Trophoblast cell (in vitro differentiated cells and primary cell): ENCODE measurements at regions not wholly inside any gene's neighbourhood (a gene's known extent, or its start where the extent isn't known, plus 50 kb on each side); places are given as distances from the start of the nearest gene placed in this dataset.

Source experiments
- DNase-seq, 2 donors: peaks; one replicate each; pipeline ENCODE4 v3.0.0-alpha.2; 2016
- H2AFZ ChIP-seq: 2 replicates; pipeline ENCODE4 v1.6.1; 2013; ENCODE audit warnings: low read length, moderate library complexity, mild to moderate bottlenecking; ENCODE audit not compliant: insufficient read depth, poor library complexity
- H2AK5ac ChIP-seq: 2 replicates; pipeline ENCODE4 v1.6.1; 2013; ENCODE audit warnings: mild to moderate bottlenecking, low read length
- H2BK120ac ChIP-seq: 2 replicates; pipeline ENCODE4 v1.6.1; 2013; ENCODE audit warnings: low read length, mild to moderate bottlenecking, moderate library complexity; ENCODE audit not compliant: insufficient read depth, poor library complexity
- H2BK12ac ChIP-seq: 2 replicates; pipeline ENCODE4 v1.6.1; 2013; ENCODE audit warnings: mild to moderate bottlenecking, low read length, moderate library complexity
- H2BK5ac ChIP-seq: 2 replicates; pipeline ENCODE4 v1.6.1; 2013; ENCODE audit warnings: low read length, low read depth, moderate library complexity, mild to moderate bottlenecking; ENCODE audit not compliant: poor library complexity
- H3K14ac ChIP-seq: 2 replicates; pipeline ENCODE4 v1.6.1; 2013; ENCODE audit warnings: mild to moderate bottlenecking, low read length
- H3K18ac ChIP-seq: 2 replicates; pipeline ENCODE4 v1.6.1; 2013; ENCODE audit warnings: mild to moderate bottlenecking, low read length
- H3K23ac ChIP-seq: 2 replicates; pipeline ENCODE4 v1.6.1; 2013; ENCODE audit warnings: low read length
- H3K27ac ChIP-seq: 2 replicates; pipeline ENCODE4 v1.5.1; 2013; ENCODE audit warnings: low read depth, mild to moderate bottlenecking, inconsistent platforms, low read length, moderate library complexity
- H3K27me3 ChIP-seq: 2 replicates; pipeline ENCODE4 v1.6.1; 2013; ENCODE audit warnings: inconsistent platforms, mild to moderate bottlenecking, low read length, moderate library complexity; ENCODE audit not compliant: insufficient read depth
- H3K36me3 ChIP-seq, 2 experiments: 1 replicate in 1 of 2; 2 replicates in 1 of 2; pipeline ENCODE4 v1.6.1; 2013; ENCODE audit warnings: low read length in 2 of 2, mild to moderate bottlenecking in 2 of 2, moderate library complexity in 1 of 2; ENCODE audit not compliant: insufficient read depth in 2 of 2, control insufficient read depth in 1 of 2
- H3K4ac ChIP-seq: 2 replicates; pipeline ENCODE4 v1.6.1; 2013; ENCODE audit warnings: low read depth, mild to moderate bottlenecking, low read length, moderate library complexity
- H3K4me1 ChIP-seq, 2 experiments: 1 replicate in 1 of 2; 2 replicates in 1 of 2; pipeline ENCODE4 v1.6.1; 2013; ENCODE audit warnings: low read length in 2 of 2, mild to moderate bottlenecking in 2 of 2, moderate library complexity in 1 of 2; ENCODE audit not compliant: insufficient read depth in 2 of 2, control insufficient read depth in 1 of 2
- H3K4me2 ChIP-seq: 2 replicates; pipeline ENCODE4 v1.6.1; 2013; ENCODE audit warnings: inconsistent platforms, mild to moderate bottlenecking, low read length, moderate library complexity
- H3K4me3 ChIP-seq: 2 replicates; pipeline ENCODE4 v1.5.1; 2013; ENCODE audit warnings: mild to moderate bottlenecking, low read depth, low read length, inconsistent platforms
- H3K79me1 ChIP-seq: one replicate; pipeline ENCODE4 v1.6.1; 2013; ENCODE audit warnings: low read length
- H3K79me2 ChIP-seq: 2 replicates; pipeline ENCODE4 v1.6.1; 2013; ENCODE audit warnings: low read length, mild to moderate bottlenecking; ENCODE audit not compliant: control insufficient read depth, insufficient read depth, poor library complexity
- H3K9ac ChIP-seq: 2 replicates; pipeline ENCODE4 v1.6.1; 2013; ENCODE audit warnings: mild to moderate bottlenecking, low read length
- H3K9me3 ChIP-seq: 2 replicates; pipeline ENCODE4 v1.6.1; 2013; ENCODE audit warnings: low read depth, mild to moderate bottlenecking, control low read depth, inconsistent platforms, low read length; ENCODE audit not compliant: insufficient read depth
- H4K12ac ChIP-seq: 2 replicates; pipeline ENCODE4 v1.6.1; 2013; ENCODE audit warnings: low read depth, mild to moderate bottlenecking, low read length, moderate library complexity
- H4K8ac ChIP-seq: 2 replicates; pipeline ENCODE4 v1.6.1; 2013; ENCODE audit warnings: low read depth, mild to moderate bottlenecking, low read length, moderate library complexity
- H4K91ac ChIP-seq: one replicate; pipeline ENCODE4 v1.6.1; 2013; ENCODE audit warnings: low read depth, mild to moderate bottlenecking, low read length, moderate library complexity
- whole genome bisulfite sequencing: extraction: QIAGEN DNeasy Blood & Tissue Kit; methylation state at CpG from one replicate; pipeline ENCODE4 v1.1.7; 2013; ENCODE audit warnings: missing lambda C conversion rate; ENCODE audit not compliant: insufficient read length, insufficient coverage; ENCODE audit errors: extremely low coverage; 5-methylcytosine and 5-hydroxymethylcytosine counted together

DNA sequence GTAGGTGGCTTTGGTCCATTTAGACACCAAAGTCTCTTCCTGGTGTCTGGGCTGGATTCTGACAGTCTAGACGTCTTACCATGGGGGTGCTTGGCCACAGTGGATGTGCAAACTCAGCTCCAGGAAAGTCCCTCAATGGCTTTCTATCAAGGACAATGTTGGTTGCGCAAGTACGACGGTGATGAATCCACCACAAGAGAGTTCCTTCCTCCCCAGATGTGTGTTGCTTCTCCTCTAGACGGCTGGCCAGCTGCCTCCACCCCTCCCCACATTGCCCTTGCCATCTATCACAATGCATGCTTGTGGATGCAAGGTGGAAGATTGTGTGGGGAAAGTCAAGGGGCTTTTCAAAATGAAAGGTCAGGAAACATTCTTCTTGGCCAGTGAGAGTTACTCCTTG lies 89.7 kb upstream of the IRX2 start:
- Histone ChIP-seq H3K9me3 (no peaks in the 10 kb centered on the region), H4K91ac (no peak overlapping the region), H3K14ac (no peak overlapping the region), H3K4me3 (no peak overlapping the region), H3K18ac (no peak overlapping the region), H3K79me2 (no peaks in the 10 kb centered on the region), H2AK5ac (no peak overlapping the region), H2AFZ (no peak overlapping the region), H4K12ac (no peak overlapping the region), H3K79me1 (no peaks in the 10 kb centered on the region), H3K36me3 (no peaks in the 10 kb centered on the region), H3K27me3 (no peaks in the 10 kb centered on the region), H2BK5ac (no peak overlapping the region), H3K4ac (no peak overlapping the region), H3K4me2 (no peak overlapping the region), H3K4me1 (no peaks in the 10 kb centered on the region), H3K23ac (no peak overlapping the region), H2BK120ac (no peak overlapping the region), H3K27ac (no peak overlapping the region), H3K9ac (no peak overlapping the region), H4K8ac (no peak overlapping the region), H2BK12ac (no peak overlapping the region)
- no peak for DNase-seq
- no CpG with 5 or more reads among the region's 5 CpGs for WGBS

DNA sequence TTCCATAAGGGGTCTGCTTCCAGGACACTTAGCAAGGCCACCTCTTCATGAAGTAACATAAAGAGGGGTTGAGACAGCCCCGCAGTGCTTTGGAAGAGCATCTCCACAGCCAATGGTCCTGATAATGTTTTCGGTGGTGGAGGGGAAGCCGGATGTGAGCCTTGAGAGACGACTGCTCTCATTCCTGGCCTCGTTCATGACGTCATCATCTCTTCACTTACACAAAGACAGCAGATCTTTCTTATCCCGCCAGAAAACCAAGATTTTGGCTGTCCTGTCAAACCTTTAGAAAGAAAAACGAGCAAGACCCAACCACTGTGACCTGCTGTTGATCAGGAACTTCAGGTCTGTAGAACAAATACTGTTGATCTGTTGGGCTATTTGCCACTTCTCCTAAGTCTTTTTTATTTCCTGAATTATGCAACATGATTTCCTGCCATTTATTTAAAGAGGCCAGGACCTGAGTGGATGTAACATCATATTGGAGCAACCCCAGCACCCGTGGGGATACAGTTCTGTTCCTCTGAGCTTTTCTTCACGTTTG lies 89.0 kb upstream of the IRX2 start:
- H3K27me3 ChIP-seq = no peaks in the 10 kb centered on the region
- no peak overlapping the region for H2BK12ac ChIP-seq
- H4K91ac ChIP-seq = no peak overlapping the region
- no peak overlapping the region for H3K4ac ChIP-seq
- H2BK5ac ChIP-seq = no peak overlapping the region
- H2AFZ ChIP-seq = no peak overlapping the region
- H2AK5ac ChIP-seq = no peak overlapping the region
- WGBS = no CpG with 5 or more reads among the region's 10 CpGs
- no peak overlapping the region for H3K9ac ChIP-seq
- no peaks in the 10 kb centered on the region for H3K4me1 ChIP-seq
- no peaks in the 10 kb centered on the region for H3K79me1 ChIP-seq
- no peak overlapping the region for H3K14ac ChIP-seq
- H3K36me3 ChIP-seq = no peaks in the 10 kb centered on the region
- H3K4me2 ChIP-seq = no peak overlapping the region
- H3K79me2 ChIP-seq = no peaks in the 10 kb centered on the region
- H3K23ac ChIP-seq = no peak overlapping the region
- no peak overlapping the region for H3K4me3 ChIP-seq
- no peak overlapping the region for H2BK120ac ChIP-seq
- no peak overlapping the region for H4K12ac ChIP-seq
- no peaks in the 10 kb centered on the region for H3K9me3 ChIP-seq
- DNase-seq = no peak
- H3K27ac ChIP-seq = no peak overlapping the region
- H4K8ac ChIP-seq = no peak overlapping the region
- no peak overlapping the region for H3K18ac ChIP-seq

DNA sequence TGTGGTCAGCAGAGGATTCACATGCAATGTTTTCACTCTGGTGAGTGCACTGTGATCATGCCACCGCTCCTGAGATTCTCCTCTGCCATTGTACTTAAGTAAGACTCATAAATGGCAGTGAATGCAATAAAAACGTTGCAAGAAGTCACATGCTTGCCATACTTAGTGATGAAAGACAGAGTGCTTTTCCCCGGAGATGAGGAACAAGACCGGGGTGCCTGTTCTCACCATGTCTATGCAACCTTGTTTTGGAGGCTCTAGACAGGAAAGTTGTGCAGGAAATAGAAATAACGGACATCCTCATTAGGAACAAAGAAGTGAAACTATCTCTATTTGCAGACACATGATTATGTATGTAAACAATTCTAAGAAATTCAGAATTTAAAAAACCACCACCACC lies 84.7 kb upstream of the IRX2 start:
- Histone ChIP-seq H3K4me2 (no peak overlapping the region), H3K79me2 (no peaks in the 10 kb centered on the region), H3K4me3 (no peak overlapping the region), H2BK5ac (no peak overlapping the region), H2AK5ac (no peak overlapping the region), H3K23ac (no peak overlapping the region), H3K4ac (no peak overlapping the region), H2BK12ac (no peak overlapping the region), H3K79me1 (no peaks in the 10 kb centered on the region), H3K9me3 (no peaks in the 10 kb centered on the region), H3K4me1 (no peaks in the 10 kb centered on the region), H3K9ac (no peak overlapping the region), H4K12ac (no peak overlapping the region), H3K36me3 (no peaks in the 10 kb centered on the region), H2BK120ac (no peak overlapping the region), H3K27me3 (no peaks in the 10 kb centered on the region), H4K91ac (no peak overlapping the region), H3K14ac (no peak overlapping the region), H3K27ac (no peak overlapping the region), H4K8ac (no peak overlapping the region), H2AFZ (no peak overlapping the region), H3K18ac (no peak overlapping the region)
- WGBS = no CpG with 5 or more reads among the region's 5 CpGs
- no peak for DNase-seq

GRCh38 chr5:2833556-2833955 lies 82.1 kb upstream of the IRX2 start:
- no peak overlapping the region for H3K4me3 ChIP-seq

More at GRCh38 chr5:2833556-2833955, 82.1 kb upstream of the IRX2 start:
- H2BK120ac ChIP-seq = no peak overlapping the region
- H3K36me3 ChIP-seq = no peaks in the 10 kb centered on the region
- no peak overlapping the region for H4K91ac ChIP-seq
- H3K4ac ChIP-seq = no peak overlapping the region
- H4K12ac ChIP-seq = no peak overlapping the region
- H3K4me1 ChIP-seq = no peaks in the 10 kb centered on the region
- H3K9ac ChIP-seq = no peak overlapping the region
- H3K9me3 ChIP-seq = no peaks in the 10 kb centered on the region
- no peak overlapping the region for H3K4me2 ChIP-seq
- no peak overlapping the region for H3K27ac ChIP-seq
- no peaks in the 10 kb centered on the region for H3K79me1 ChIP-seq
- no peak overlapping the region for H3K23ac ChIP-seq
- no CpG with 5 or more reads among the region's 11 CpGs for WGBS
- H3K18ac ChIP-seq = no peak overlapping the region
- H2BK12ac ChIP-seq = no peak overlapping the region
- DNase-seq = no peak
- no peak overlapping the region for H3K14ac ChIP-seq
- no peak overlapping the region for H2BK5ac ChIP-seq
- H2AFZ ChIP-seq = no peak overlapping the region
- H3K27me3 ChIP-seq = no peaks in the 10 kb centered on the region
- no peak overlapping the region for H2AK5ac ChIP-seq
- H4K8ac ChIP-seq = no peak overlapping the region
- no peaks in the 10 kb centered on the region for H3K79me2 ChIP-seq
